ENCODE measurements at regions not wholly inside any gene's neighbourhood (a gene's known extent, or its start where the extent isn't known, plus 50 kb on each side); places are given as distances from the start of the nearest gene placed in this dataset.

GRCh38 chr20:4521170-4521968 is 164.9 kb upstream of the PRNP start:
- TF ChIP-seq CTCF (IDR thresholded peaks at IDR 0.05; ENCODE audit: insufficient read depth, low read length, poor library complexity, severe bottlenecking) = no peak
- TF ChIP-seq EZH2phosphoT487 (conservative IDR thresholded peaks at IDR 0.05; ENCODE audit: low read length) = no peak

Measured in SU-DHL-6 (cell line).